SK-N-SH treated with all-trans-retinoic acid at 6 μM for 48 hours (cell line): ENCODE measurements at regions not wholly inside any gene's neighbourhood (a gene's known extent, or its start where the extent isn't known, plus 50 kb on each side); places are given as distances from the start of the nearest gene placed in this dataset.

Experiments
- ATAC-seq: fragments of 200-7000 bp; cut with Tn5 transposase; 3 replicates; pipeline ENCODE4 v1.9.1; 2020; ENCODE audit warnings: mild to moderate bottlenecking, moderate library complexity
- ARNTL ChIP-seq: fragments of 450-650 bp; formaldehyde crosslinking; IDR thresholded peaks from 2 replicates; pipeline ENCODE4 v1.5.0; 2020; ENCODE audit warnings: low read depth, mild to moderate bottlenecking, moderate library complexity, borderline replicate concordance
- BACH2 ChIP-seq: fragments of 250-450 bp; sonication (Bioruptor Pico); IDR thresholded peaks from 2 replicates; pipeline ENCODE4 v1.9.0; 2021; ENCODE audit warnings: mild to moderate bottlenecking, borderline replicate concordance
- CREB5 ChIP-seq: fragments of 250-450 bp; sonication (Bioruptor Pico); IDR thresholded peaks from 2 replicates; pipeline ENCODE4 v1.5.1; 2020; ENCODE audit warnings: low read depth, mild to moderate bottlenecking, moderate library complexity
- CSRNP3 ChIP-seq: fragments of 250-450 bp; sonication (Bioruptor Pico); IDR thresholded peaks from 2 replicates; pipeline ENCODE4 v1.5.1; 2021; ENCODE audit warnings: mild to moderate bottlenecking, moderate library complexity
- ESRRG ChIP-seq: fragments of 250-450 bp; sonication (Bioruptor Pico); IDR thresholded peaks from 2 replicates; pipeline ENCODE4 v1.6.1; 2021; ENCODE audit warnings: mild to moderate bottlenecking
- GLIS3 ChIP-seq: fragments of 250-450 bp; sonication (Bioruptor Pico); IDR thresholded peaks from 2 replicates; pipeline ENCODE4 v1.5.0; 2020; ENCODE audit warnings: mild to moderate bottlenecking, moderate library complexity
- ISL1 ChIP-seq: fragments of 250-450 bp; sonication (Bioruptor Pico); IDR thresholded peaks from 2 replicates; pipeline ENCODE4 v2.1.2; 2022; ENCODE audit warnings: mild to moderate bottlenecking, moderate library complexity
- OSR1 ChIP-seq: fragments of 250-450 bp; sonication (Bioruptor Pico); IDR thresholded peaks from 2 replicates; pipeline ENCODE4 v1.8.0; 2022; ENCODE audit warnings: moderate library complexity, mild to moderate bottlenecking, inconsistent platforms
- PATZ1 ChIP-seq: fragments of 250-450 bp; sonication (Bioruptor Pico); IDR thresholded peaks from 2 replicates; pipeline ENCODE4 v1.8.0; 2020; ENCODE audit warnings: mild to moderate bottlenecking, moderate library complexity, borderline replicate concordance
- POU6F1 ChIP-seq: fragments of 250-450 bp; sonication (Bioruptor Pico); IDR thresholded peaks from 2 replicates; pipeline ENCODE4 v1.8.0; 2021; ENCODE audit warnings: low read depth, mild to moderate bottlenecking, moderate library complexity, borderline replicate concordance
- PPARA ChIP-seq: fragments of 250-450 bp; sonication (Bioruptor Pico); IDR thresholded peaks from 2 replicates; pipeline ENCODE4 v1.5.0; 2020; ENCODE audit warnings: mild to moderate bottlenecking, borderline replicate concordance
- RARB ChIP-seq: fragments of 250-450 bp; sonication (Bioruptor Pico); IDR thresholded peaks from 2 replicates; pipeline ENCODE4 v1.8.0; 2021; ENCODE audit warnings: mild to moderate bottlenecking, moderate library complexity
- SNAI2 ChIP-seq: fragments of 250-450 bp; sonication (Bioruptor Pico); IDR thresholded peaks from 2 replicates; pipeline ENCODE4 v1.5.0; 2020; ENCODE audit warnings: mild to moderate bottlenecking, moderate library complexity
- TSHZ2 ChIP-seq: fragments of 250-450 bp; sonication (Bioruptor Pico); IDR thresholded peaks from 2 replicates; pipeline ENCODE4 v1.5.0; 2020; ENCODE audit warnings: mild to moderate bottlenecking, moderate library complexity
- ZC3H10 ChIP-seq: fragments of 250-450 bp; sonication (Bioruptor Pico); IDR thresholded peaks from 2 replicates; pipeline ENCODE4 v1.5.1; 2021; ENCODE audit warnings: mild to moderate bottlenecking, moderate library complexity
- ZFP3 ChIP-seq: fragments of 250-450 bp; sonication (Bioruptor Pico); IDR thresholded peaks from 2 replicates; pipeline ENCODE4 v1.5.0; 2020; ENCODE audit warnings: mild to moderate bottlenecking, moderate library complexity
- ZFP30 ChIP-seq: fragments of 450-650 bp; formaldehyde crosslinking; IDR thresholded peaks from 2 replicates; pipeline ENCODE4 v1.5.0; 2022; ENCODE audit warnings: mild to moderate bottlenecking, moderate library complexity
- ZNF565 ChIP-seq: fragments of 450-650 bp; formaldehyde crosslinking; conservative IDR thresholded peaks from 2 replicates; pipeline ENCODE4 v1.5.0; 2020; ENCODE audit warnings: low read depth, mild to moderate bottlenecking, moderate library complexity
- ZNF70 ChIP-seq: fragments of 450-650 bp; formaldehyde crosslinking; IDR thresholded peaks from 2 replicates; pipeline ENCODE4 v1.5.0; 2020; ENCODE audit warnings: mild to moderate bottlenecking, moderate library complexity
- ZNF8 ChIP-seq: fragments of 450-650 bp; formaldehyde crosslinking; IDR thresholded peaks from 2 replicates; pipeline ENCODE4 v1.5.0; 2020; ENCODE audit warnings: mild to moderate bottlenecking, moderate library complexity

- TF ChIP-seq PATZ1 (CRISPR knock-in tag) (no peak), ZC3H10 (no peak), ARNTL (CRISPR knock-in tag) (no peak), PPARA (CRISPR knock-in tag) (no peak)
These were observed 189.8 kb downstream of the URI1 start for GRCh38 chr19:30131722-30132291.

GRCh38 chr19:30132343-30133075 is 190.5 kb downstream of the URI1 start:
- ATAC-seq, result no peak
- TF ChIP-seq ESRRG (CRISPR knock-in tag) (no peak), CSRNP3 (CRISPR knock-in tag) (no peak), GLIS3 (no peak)
- TF ChIP-seq, all 23 proteins: peak for 0

More at GRCh38 chr19:30131722-30132291, 189.8 kb downstream of the URI1 start:
- no peak for ATAC-seq

GRCh38 chr19:30133803-30134202 is 191.8 kb downstream of the URI1 start:
- ATAC-seq, result no peak
- TF ChIP-seq TSHZ2 (no peak), PATZ1 (CRISPR knock-in tag) (no peak), ZNF565 (CRISPR knock-in tag) (no peak), CREB5 (CRISPR knock-in tag) (no peak), ARNTL (CRISPR knock-in tag) (no peak), OSR1 (CRISPR knock-in tag) (no peak), POU6F1 (CRISPR knock-in tag) (no peak), ISL1 (no peak), ZFP3 (no peak), ZNF70 (no peak), ZFP30 (no peak), RARB (CRISPR knock-in tag) (no peak), SNAI2 (CRISPR knock-in tag) (no peak), ZNF8 (CRISPR knock-in tag) (no peak), BACH2 (CRISPR knock-in tag) (no peak)
